ENCODE measurements at regions not wholly inside any gene's neighbourhood (a gene's known extent, or its start where the extent isn't known, plus 50 kb on each side); places are given as distances from the start of the nearest gene placed in this dataset.

GRCh38 chr15:26096581-26096980, 233.5 kb upstream of the ATP10A start:
- H3K27ac Mint-ChIP-seq, result no peak overlapping the region
- H3K36me3 Mint-ChIP-seq, result no peaks in the 10 kb centered on the region
- Histone ChIP-seq H3K4me1 (ENCODE audit: control insufficient read depth, insufficient read depth, low read length) (no peaks in the 10 kb centered on the region), H3K9me3 (ENCODE audit: control insufficient read depth, insufficient read depth, low read length) (no peaks in the 10 kb centered on the region), H3K27ac (ENCODE audit: low read length) (no peak overlapping the region), H3K36me3 (ENCODE audit: control insufficient read depth, insufficient read depth, low read length) (no peaks in the 10 kb centered on the region), H3K4me3 (ENCODE audit: low read length) (no peak overlapping the region), H3K27me3 (ENCODE audit: control insufficient read depth, insufficient read depth, low read length) (no peaks in the 10 kb centered on the region)
- peaks cover 5 to 6% of the 10 kb centered on the region in 2 donors for H3K4me1 Mint-ChIP-seq
- H3K9me3 Mint-ChIP-seq, result no peaks in the 10 kb centered on the region
- H3K4me3 Mint-ChIP-seq, result no peak overlapping the region
- ATAC-seq (peak in 1 of 3 donors; percentile 45), DNase-seq (no peak)
- WGBS (ENCODE audit: insufficient coverage), result 94% methylated on average over 3 of the region's 3 CpGs
- peaks cover 15 to 22% of the 10 kb centered on the region in 2 donors for H3K27me3 Mint-ChIP-seq (ENCODE audit: low read depth in 2 of 2)
- TF ChIP-seq CTCF (IDR thresholded peaks at IDR 0.05), result no peak
- intact Hi-C loops (cut with micrococcal nuclease), result no loop called here

- Histone ChIP-seq H3K27ac (ENCODE audit: low read length) (no peak overlapping the region), H3K27me3 (ENCODE audit: control insufficient read depth, insufficient read depth, low read length) (no peaks in the 10 kb centered on the region), H3K9me3 (ENCODE audit: control insufficient read depth, insufficient read depth, low read length) (no peaks in the 10 kb centered on the region), H3K36me3 (ENCODE audit: control insufficient read depth, insufficient read depth, low read length) (no peaks in the 10 kb centered on the region), H3K4me1 (ENCODE audit: control insufficient read depth, insufficient read depth, low read length) (no peaks in the 10 kb centered on the region), H3K4me3 (ENCODE audit: low read length) (no peak overlapping the region)
- H3K27me3 Mint-ChIP-seq (ENCODE audit: low read depth in 2 of 2), result peaks cover 19 to 25% of the 10 kb centered on the region in 2 donors
- H3K36me3 Mint-ChIP-seq, result no peaks in the 10 kb centered on the region
- DNase-seq (peak in 1 of 2 donors; percentile 14), ATAC-seq (no peak)
- no peak overlapping the region for H3K4me3 Mint-ChIP-seq
- H3K9me3 Mint-ChIP-seq, result no peaks in the 10 kb centered on the region
- TF ChIP-seq CTCF (IDR thresholded peaks at IDR 0.05), result peak; percentile 9
- peaks cover 5 to 6% of the 10 kb centered on the region in 2 donors for H3K4me1 Mint-ChIP-seq
- no peak overlapping the region for H3K27ac Mint-ChIP-seq
- WGBS (ENCODE audit: insufficient coverage), result 54% methylated on average over 24 of the region's 24 CpGs
- intact Hi-C loops (cut with micrococcal nuclease), result no loop called here
Measured at GRCh38 chr15:26095710-26096330, 232.7 kb upstream of the ATP10A start.

GRCh38 chr15:26091184-26091583, 228.1 kb upstream of the ATP10A start:
- H3K27ac Mint-ChIP-seq, result no peak overlapping the region
- intact Hi-C loops (cut with micrococcal nuclease), result no loop called here
- H3K27ac ChIP-seq (ENCODE audit: low read length), result no peak overlapping the region
- no peak overlapping the region for H3K4me3 ChIP-seq (ENCODE audit: low read length)
- H3K27me3 Mint-ChIP-seq (ENCODE audit: low read depth in 2 of 2), result peaks cover 14 to 21% of the 10 kb centered on the region in 2 donors
- H3K36me3 ChIP-seq (ENCODE audit: control insufficient read depth, insufficient read depth, low read length), result no peaks in the 10 kb centered on the region
- DNase-seq (no peak), ATAC-seq (no peak)
- H3K4me1 Mint-ChIP-seq, result peaks cover 0 to 5% of the 10 kb centered on the region in 2 donors
- H3K9me3 Mint-ChIP-seq, result no peaks in the 10 kb centered on the region
- H3K4me3 Mint-ChIP-seq, result no peak overlapping the region
- no peaks in the 10 kb centered on the region for H3K27me3 ChIP-seq (ENCODE audit: control insufficient read depth, insufficient read depth, low read length)
- no peaks in the 10 kb centered on the region for H3K9me3 ChIP-seq (ENCODE audit: control insufficient read depth, insufficient read depth, low read length)
- no peaks in the 10 kb centered on the region for H3K36me3 Mint-ChIP-seq
- no peak for TF ChIP-seq CTCF (IDR thresholded peaks at IDR 0.05)
- 59% methylated on average over 4 of the region's 4 CpGs for WGBS (ENCODE audit: insufficient coverage)
- H3K4me1 ChIP-seq (ENCODE audit: control insufficient read depth, insufficient read depth, low read length), result no peaks in the 10 kb centered on the region

- Mint-ChIP-seq H3K27me3 (ENCODE audit: low read depth in 2 of 2) (peaks cover 3 to 6% of the 10 kb centered on the region in 2 donors), H3K36me3 (no peaks in the 10 kb centered on the region), H3K4me1 (peaks cover 3% of the 10 kb centered on the region in 2 donors), H3K9me3 (no peaks in the 10 kb centered on the region), H3K4me3 (no peak overlapping the region), H3K27ac (no peak overlapping the region)
- no peak for DNase-seq
- no peaks in the 10 kb centered on the region for H3K9me3 ChIP-seq (ENCODE audit: control insufficient read depth, insufficient read depth, low read length)
- no peaks in the 10 kb centered on the region for H3K36me3 ChIP-seq (ENCODE audit: control insufficient read depth, insufficient read depth, low read length)
- no peak for TF ChIP-seq CTCF (IDR thresholded peaks at IDR 0.05)
- ATAC-seq, result no peak
- no peak overlapping the region for H3K27ac ChIP-seq (ENCODE audit: low read length)
- WGBS (ENCODE audit: insufficient coverage), result 91% methylated on average over 2 of the region's 2 CpGs
- H3K4me3 ChIP-seq (ENCODE audit: low read length), result no peak overlapping the region
- intact Hi-C loops (cut with micrococcal nuclease), result no loop called here
- H3K27me3 ChIP-seq (ENCODE audit: control insufficient read depth, insufficient read depth, low read length), result no peaks in the 10 kb centered on the region
- H3K4me1 ChIP-seq (ENCODE audit: control insufficient read depth, insufficient read depth, low read length), result peaks cover 2% of the 10 kb centered on the region
Measured at GRCh38 chr15:26087881-26088280, 224.8 kb upstream of the ATP10A start.

Data from natural killer cell (primary cell).